MM.1S (cell line): ENCODE measurements at regions not wholly inside any gene's neighbourhood (a gene's known extent, or its start where the extent isn't known, plus 50 kb on each side); places are given as distances from the start of the nearest gene placed in this dataset.

Source experiments
- EZH2 ChIP-seq: fragments of 300-600 bp; sonication (generic); optimal IDR thresholded peaks from 2 replicates; pipeline ENCODE3; 2017; ENCODE audit warnings: low read depth, mild to moderate bottlenecking, antibody characterized with exemption, low read length, mixed read lengths
- EZH2phosphoT487 ChIP-seq: fragments of 300-600 bp; sonication (generic); IDR thresholded peaks from 2 replicates; pipeline ENCODE4 v1.6.1; 2018; ENCODE audit warnings: antibody characterized with exemption, low read length
- TF ChIP-seq, protein P1 (sequence below): fragments of 300-600 bp; sonication (generic); IDR thresholded peaks from 2 replicates; pipeline ENCODE4 v1.5.1; 2016; ENCODE audit warnings: antibody characterized with exemption, low read length, mixed read lengths

GRCh38 chrX:114065577-114066223 is 518.2 kb upstream of the HTR2C start:
- TF ChIP-seq, protein P1, sequence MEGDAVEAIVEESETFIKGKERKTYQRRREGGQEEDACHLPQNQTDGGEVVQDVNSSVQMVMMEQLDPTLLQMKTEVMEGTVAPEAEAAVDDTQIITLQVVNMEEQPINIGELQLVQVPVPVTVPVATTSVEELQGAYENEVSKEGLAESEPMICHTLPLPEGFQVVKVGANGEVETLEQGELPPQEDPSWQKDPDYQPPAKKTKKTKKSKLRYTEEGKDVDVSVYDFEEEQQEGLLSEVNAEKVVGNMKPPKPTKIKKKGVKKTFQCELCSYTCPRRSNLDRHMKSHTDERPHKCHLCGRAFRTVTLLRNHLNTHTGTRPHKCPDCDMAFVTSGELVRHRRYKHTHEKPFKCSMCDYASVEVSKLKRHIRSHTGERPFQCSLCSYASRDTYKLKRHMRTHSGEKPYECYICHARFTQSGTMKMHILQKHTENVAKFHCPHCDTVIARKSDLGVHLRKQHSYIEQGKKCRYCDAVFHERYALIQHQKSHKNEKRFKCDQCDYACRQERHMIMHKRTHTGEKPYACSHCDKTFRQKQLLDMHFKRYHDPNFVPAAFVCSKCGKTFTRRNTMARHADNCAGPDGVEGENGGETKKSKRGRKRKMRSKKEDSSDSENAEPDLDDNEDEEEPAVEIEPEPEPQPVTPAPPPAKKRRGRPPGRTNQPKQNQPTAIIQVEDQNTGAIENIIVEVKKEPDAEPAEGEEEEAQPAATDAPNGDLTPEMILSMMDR = no peak
- TF ChIP-seq EZH2phosphoT487 (no peak), EZH2 (no peak)
